ENCODE measurements at regions not wholly inside any gene's neighbourhood (a gene's known extent, or its start where the extent isn't known, plus 50 kb on each side); places are given as distances from the start of the nearest gene placed in this dataset.
A peak's percentile ranks its signal among the peaks of the same experiment; 100 is the strongest.

DNA sequence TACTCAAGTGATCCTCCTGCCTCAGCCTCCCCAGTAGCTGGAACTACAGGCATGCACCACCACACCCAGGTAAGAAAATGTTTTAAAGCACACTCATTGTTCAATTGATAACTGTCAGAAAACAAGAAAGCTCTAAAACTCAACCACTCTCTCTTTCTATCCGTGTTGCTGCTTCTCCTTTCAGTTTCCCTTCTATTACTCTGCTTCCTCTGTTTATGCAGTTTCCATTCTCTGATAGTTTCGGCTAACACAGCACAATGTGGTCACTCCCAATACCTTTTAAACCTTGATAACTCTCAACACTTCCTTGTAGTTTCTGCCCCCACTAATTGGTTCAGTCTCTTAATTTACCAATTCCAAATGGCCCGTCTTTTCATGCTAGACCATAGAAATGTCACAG is 59.2 kb upstream of the NR4A3 start:
- H3K27ac Mint-ChIP-seq, result no peak overlapping the region
- H3K36me3 Mint-ChIP-seq (ENCODE audit: low read depth), result no peaks in the 10 kb centered on the region
- no peaks in the 10 kb centered on the region for H3K27me3 Mint-ChIP-seq
- H3K4me3 Mint-ChIP-seq, result no peak overlapping the region
- intact Hi-C loops (cut with micrococcal nuclease), result loop anchor here (1.0 to 5.0 kb wide), 3 partner anchors 40 to 330 kb away; no protein-coding TSS in a partner anchor
- no peak for DNase-seq
- no peaks in the 10 kb centered on the region for H3K9me3 Mint-ChIP-seq
- ATAC-seq (ENCODE audit: low read depth), result peak; percentile 98
- CTCF ChIA-PET, result no interaction called here
- POLR2A ChIA-PET, result interaction anchor here (0.5 to 1.0 kb wide), 5 partner anchors 42 to 540 kb away, joined by 3 to 4 read pairs (median 4); no protein-coding TSS in a partner anchor
- H3K4me1 Mint-ChIP-seq, result no peaks in the 10 kb centered on the region
- TF ChIP-seq, protein P1, sequence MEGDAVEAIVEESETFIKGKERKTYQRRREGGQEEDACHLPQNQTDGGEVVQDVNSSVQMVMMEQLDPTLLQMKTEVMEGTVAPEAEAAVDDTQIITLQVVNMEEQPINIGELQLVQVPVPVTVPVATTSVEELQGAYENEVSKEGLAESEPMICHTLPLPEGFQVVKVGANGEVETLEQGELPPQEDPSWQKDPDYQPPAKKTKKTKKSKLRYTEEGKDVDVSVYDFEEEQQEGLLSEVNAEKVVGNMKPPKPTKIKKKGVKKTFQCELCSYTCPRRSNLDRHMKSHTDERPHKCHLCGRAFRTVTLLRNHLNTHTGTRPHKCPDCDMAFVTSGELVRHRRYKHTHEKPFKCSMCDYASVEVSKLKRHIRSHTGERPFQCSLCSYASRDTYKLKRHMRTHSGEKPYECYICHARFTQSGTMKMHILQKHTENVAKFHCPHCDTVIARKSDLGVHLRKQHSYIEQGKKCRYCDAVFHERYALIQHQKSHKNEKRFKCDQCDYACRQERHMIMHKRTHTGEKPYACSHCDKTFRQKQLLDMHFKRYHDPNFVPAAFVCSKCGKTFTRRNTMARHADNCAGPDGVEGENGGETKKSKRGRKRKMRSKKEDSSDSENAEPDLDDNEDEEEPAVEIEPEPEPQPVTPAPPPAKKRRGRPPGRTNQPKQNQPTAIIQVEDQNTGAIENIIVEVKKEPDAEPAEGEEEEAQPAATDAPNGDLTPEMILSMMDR (IDR thresholded peaks at IDR 0.05), result no peak

All from activated B cell treated with CpG ODN at 0.5 μM for 24 hours (primary cell).